CD4-positive, alpha-beta T cell (primary cell): ENCODE measurements at regions not wholly inside any gene's neighbourhood (a gene's known extent, or its start where the extent isn't known, plus 50 kb on each side); places are given as distances from the start of the nearest gene placed in this dataset.

Experiments
- ATAC-seq: fragments of 200-7000 bp; cut with Tn5 transposase; one replicate; pipeline ENCODE4 v1.10.0; 2022; ENCODE audit warnings: mild to moderate bottlenecking; ENCODE audit not compliant: poor library complexity
- CTCF ChIA-PET: fragments of 350-600 bp; sonication (Branson Sonifier 250); formaldehyde crosslinking; loops from one replicate; lab custom pipeline; 2021; ENCODE audit warnings: antibody characterized with exemption, inconsistent platforms; lab: Charles Lee
- POLR2A ChIA-PET: fragments of 350-600 bp; sonication (Branson Sonifier 250); formaldehyde crosslinking; loops from one replicate; lab custom pipeline; 2021; ENCODE audit warnings: antibody characterized with exemption, inconsistent platforms; lab: Charles Lee
- DNase-seq, 14 experiments: peaks; one replicate each; pipeline ENCODE4 v3.0.0-alpha.2; 2013 to 2020; ENCODE audit warnings: mixed read lengths in 2 of 14
- H3K27ac ChIP-seq, 2 donors: one replicate each; pipeline versions ENCODE4 v1.5.1 to v1.7.0; 2013; ENCODE audit warnings: low read length in 2 of 2, low read depth in 1 of 2, mild to moderate bottlenecking in 1 of 2
- H3K27me3 ChIP-seq, 2 experiments: 1 replicate in 1 of 2; 2 replicates in 1 of 2; pipeline versions ENCODE4 v1.6.1 to v1.7.0; 2013; ENCODE audit warnings: low read length in 2 of 2, control low read depth in 1 of 2, mild to moderate bottlenecking in 1 of 2, moderate library complexity in 1 of 2; ENCODE audit not compliant: insufficient read depth in 2 of 2, control insufficient read depth in 1 of 2
- H3K36me3 ChIP-seq: one replicate; pipeline ENCODE4 v1.6.1; 2013; ENCODE audit warnings: low read length, control low read depth; ENCODE audit not compliant: insufficient read depth
- H3K4me1 ChIP-seq: one replicate; pipeline ENCODE4 v1.6.1; 2013; ENCODE audit warnings: low read length, control low read depth; ENCODE audit not compliant: insufficient read depth
- H3K4me3 ChIP-seq: one replicate; pipeline ENCODE4 v1.5.1; 2013; ENCODE audit warnings: mild to moderate bottlenecking, low read length, moderate library complexity
- H3K9me3 ChIP-seq, 2 experiments: 1 replicate in 1 of 2; 2 replicates in 1 of 2; pipeline versions ENCODE4 v1.6.1 to v1.7.0; 2013; ENCODE audit warnings: low read length in 2 of 2, mild to moderate bottlenecking in 2 of 2, control low read depth in 1 of 2, moderate library complexity in 1 of 2; ENCODE audit not compliant: control insufficient read depth in 1 of 2, insufficient read depth in 1 of 2
- H3K27ac Mint-ChIP-seq: one replicate; pipeline ENCODE4 v1.8.0; 2020; ENCODE audit warnings: mixed read lengths
- H3K27me3 Mint-ChIP-seq: one replicate; pipeline ENCODE4 v1.8.0; 2021; ENCODE audit warnings: mixed read lengths
- H3K36me3 Mint-ChIP-seq: one replicate; pipeline ENCODE4 v1.8.0; 2021; ENCODE audit warnings: low read depth, mixed read lengths
- H3K4me1 Mint-ChIP-seq: one replicate; pipeline ENCODE4 v1.8.0; 2021; ENCODE audit warnings: low read depth, mixed read lengths
- H3K4me3 Mint-ChIP-seq: one replicate; pipeline ENCODE4 v1.8.0; 2020; ENCODE audit warnings: mild to moderate bottlenecking, mixed read lengths
- H3K9me3 Mint-ChIP-seq: one replicate; pipeline ENCODE4 v1.8.0; 2020; ENCODE audit warnings: mixed read lengths
- CTCF ChIP-seq: fragments of 200-600 bp; IDR thresholded peaks from one replicate; pipeline ENCODE4 v1.8.0; 2022; ENCODE audit warnings: antibody characterized with exemption, mild to moderate bottlenecking
- intact Hi-C, 2 experiments: fragments of 100-400 bp; cut with DNase I in 1 of 2; cut with micrococcal nuclease in 1 of 2; formaldehyde crosslinking; loops; one replicate each; pipeline versions ENCODE4 v1.15.1 to v1.9.0; 2023 to 2025; cut with DNase I, micrococcal nuclease

- H3K4me1 Mint-ChIP-seq, result no peaks in the 10 kb centered on the region
- ChIA-PET CTCF (no interaction called here), POLR2A (no interaction called here)
- no peaks in the 10 kb centered on the region for H3K36me3 Mint-ChIP-seq
- H3K27me3 Mint-ChIP-seq, result no peaks in the 10 kb centered on the region
- TF ChIP-seq CTCF, result no peak
- H3K27me3 ChIP-seq, result no peaks in the 10 kb centered on the region
- peaks cover 0 to 8% of the 10 kb centered on the region in 2 experiments for H3K9me3 ChIP-seq
- no peak overlapping the region for H3K27ac ChIP-seq
- no peaks in the 10 kb centered on the region for H3K36me3 ChIP-seq
- intact Hi-C loops, result no loop called here
- H3K27ac Mint-ChIP-seq, result no peak overlapping the region
- no peak for DNase-seq
- no peaks in the 10 kb centered on the region for H3K4me1 ChIP-seq
- peaks cover 2% of the 10 kb centered on the region for H3K9me3 Mint-ChIP-seq
- no peak overlapping the region for H3K4me3 ChIP-seq
- no peak overlapping the region for H3K4me3 Mint-ChIP-seq
- ATAC-seq, result no peak
Measured at GRCh38 chr3:35505772-35506171, 133.6 kb upstream of the ARPP21 start.

- Mint-ChIP-seq H3K27me3 (no peaks in the 10 kb centered on the region), H3K9me3 (no peaks in the 10 kb centered on the region), H3K4me1 (no peaks in the 10 kb centered on the region), H3K36me3 (no peaks in the 10 kb centered on the region), H3K27ac (no peak overlapping the region), H3K4me3 (no peak overlapping the region)
- POLR2A ChIA-PET, result no interaction called here
- H3K27ac ChIP-seq, result no peak overlapping the region
- no peak for DNase-seq
- CTCF ChIA-PET, result no interaction called here
- intact Hi-C loops, result loop anchor here in 1 of 2 experiments (10.0 kb wide), 1 partner anchor 65 kb away; no protein-coding TSS in a partner anchor
- no peak for ATAC-seq
- H3K4me1 ChIP-seq, result no peaks in the 10 kb centered on the region
- no peaks in the 10 kb centered on the region for H3K27me3 ChIP-seq
- no peaks in the 10 kb centered on the region for H3K36me3 ChIP-seq
- no peak for TF ChIP-seq CTCF
- H3K4me3 ChIP-seq, result no peak overlapping the region
- peaks cover 4% of the 10 kb centered on the region in 2 experiments for H3K9me3 ChIP-seq
Measured at GRCh38 chr3:35519936-35520335, 119.4 kb upstream of the ARPP21 start.

GRCh38 chr3:35521196-35521595 lies 118.1 kb upstream of the ARPP21 start:
- no peak for TF ChIP-seq CTCF
- H3K27me3 ChIP-seq, result no peaks in the 10 kb centered on the region
- Mint-ChIP-seq H3K27me3 (no peaks in the 10 kb centered on the region), H3K27ac (no peak overlapping the region), H3K4me3 (no peak overlapping the region), H3K36me3 (no peaks in the 10 kb centered on the region), H3K4me1 (no peaks in the 10 kb centered on the region), H3K9me3 (no peaks in the 10 kb centered on the region)
- ATAC-seq (no peak), DNase-seq (no peak)
- CTCF ChIA-PET, result no interaction called here
- H3K36me3 ChIP-seq, result no peaks in the 10 kb centered on the region
- no peak overlapping the region for H3K27ac ChIP-seq
- intact Hi-C loops, result no loop called here
- H3K4me1 ChIP-seq, result no peaks in the 10 kb centered on the region
- H3K9me3 ChIP-seq, result peaks cover 4% of the 10 kb centered on the region in 2 experiments
- POLR2A ChIA-PET, result no interaction called here
- H3K4me3 ChIP-seq, result no peak overlapping the region
